Progenitor cell of endocrine pancreas (in vitro differentiated cells): ENCODE measurements at regions not wholly inside any gene's neighbourhood (a gene's known extent, or its start where the extent isn't known, plus 50 kb on each side); places are given as distances from the start of the nearest gene placed in this dataset.

Experiments
- DNase-seq: peaks from one replicate; pipeline ENCODE4 v3.0.0; 2021; ENCODE audit warnings: low spot score; ENCODE audit not compliant: unreplicated experiment
- H3K27ac Mint-ChIP-seq: 2 replicates; pipeline ENCODE4 v1.8.0; 2021; ENCODE audit warnings: mild to moderate bottlenecking, moderate library complexity, mixed read lengths
- H3K27me3 Mint-ChIP-seq: 2 replicates; pipeline ENCODE4 v1.8.0; 2021; ENCODE audit warnings: mixed read lengths
- H3K36me3 Mint-ChIP-seq: 2 replicates; pipeline ENCODE4 v1.8.0; 2022; ENCODE audit warnings: mixed read lengths; ENCODE audit not compliant: insufficient read depth
- H3K4me1 Mint-ChIP-seq: 2 replicates; pipeline ENCODE4 v1.8.0; 2021; ENCODE audit warnings: low read depth, mixed read lengths
- H3K4me3 Mint-ChIP-seq: 2 replicates; pipeline ENCODE4 v1.8.0; 2021; ENCODE audit warnings: low read depth, mild to moderate bottlenecking, moderate library complexity, mixed read lengths
- H3K9me3 Mint-ChIP-seq: 2 replicates; pipeline ENCODE4 v1.8.0; 2021; ENCODE audit warnings: low read depth, mixed read lengths
- TF ChIP-seq, protein P1 (sequence below): fragments of 200-600 bp; sonication (generic); IDR thresholded peaks from one replicate; pipeline ENCODE4 v1.5.0; 2021; ENCODE audit warnings: antibody characterized with exemption, mild to moderate bottlenecking; ENCODE audit not compliant: unreplicated experiment

DNA sequence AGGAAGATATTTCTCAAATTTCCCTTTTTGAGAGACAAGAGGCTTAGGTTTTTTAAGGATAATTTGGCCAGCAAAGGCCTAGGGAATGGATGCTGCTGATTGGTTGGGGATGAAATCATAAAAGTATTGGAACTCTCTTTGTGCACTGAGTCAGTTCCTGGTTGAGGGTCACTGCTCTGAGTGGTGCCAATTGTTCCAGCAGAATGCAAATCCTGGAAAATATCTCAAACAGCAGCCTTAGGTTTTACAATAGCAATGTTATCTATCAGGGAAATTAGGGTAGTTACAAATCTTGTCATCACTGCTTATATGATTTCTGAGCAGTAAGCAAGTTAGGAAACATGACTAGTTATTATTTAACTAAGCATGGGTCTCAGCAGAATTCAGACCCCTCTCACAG lies 96.2 kb downstream of the RAD51AP2 start:
- Mint-ChIP-seq H3K36me3 (no peaks in the 10 kb centered on the region), H3K27me3 (no peaks in the 10 kb centered on the region), H3K4me1 (peaks cover 7% of the 10 kb centered on the region), H3K4me3 (no peak overlapping the region), H3K9me3 (no peaks in the 10 kb centered on the region), H3K27ac (no peak overlapping the region)
- DNase-seq = no peak
- TF ChIP-seq, protein P1, sequence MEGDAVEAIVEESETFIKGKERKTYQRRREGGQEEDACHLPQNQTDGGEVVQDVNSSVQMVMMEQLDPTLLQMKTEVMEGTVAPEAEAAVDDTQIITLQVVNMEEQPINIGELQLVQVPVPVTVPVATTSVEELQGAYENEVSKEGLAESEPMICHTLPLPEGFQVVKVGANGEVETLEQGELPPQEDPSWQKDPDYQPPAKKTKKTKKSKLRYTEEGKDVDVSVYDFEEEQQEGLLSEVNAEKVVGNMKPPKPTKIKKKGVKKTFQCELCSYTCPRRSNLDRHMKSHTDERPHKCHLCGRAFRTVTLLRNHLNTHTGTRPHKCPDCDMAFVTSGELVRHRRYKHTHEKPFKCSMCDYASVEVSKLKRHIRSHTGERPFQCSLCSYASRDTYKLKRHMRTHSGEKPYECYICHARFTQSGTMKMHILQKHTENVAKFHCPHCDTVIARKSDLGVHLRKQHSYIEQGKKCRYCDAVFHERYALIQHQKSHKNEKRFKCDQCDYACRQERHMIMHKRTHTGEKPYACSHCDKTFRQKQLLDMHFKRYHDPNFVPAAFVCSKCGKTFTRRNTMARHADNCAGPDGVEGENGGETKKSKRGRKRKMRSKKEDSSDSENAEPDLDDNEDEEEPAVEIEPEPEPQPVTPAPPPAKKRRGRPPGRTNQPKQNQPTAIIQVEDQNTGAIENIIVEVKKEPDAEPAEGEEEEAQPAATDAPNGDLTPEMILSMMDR = no peak

DNA sequence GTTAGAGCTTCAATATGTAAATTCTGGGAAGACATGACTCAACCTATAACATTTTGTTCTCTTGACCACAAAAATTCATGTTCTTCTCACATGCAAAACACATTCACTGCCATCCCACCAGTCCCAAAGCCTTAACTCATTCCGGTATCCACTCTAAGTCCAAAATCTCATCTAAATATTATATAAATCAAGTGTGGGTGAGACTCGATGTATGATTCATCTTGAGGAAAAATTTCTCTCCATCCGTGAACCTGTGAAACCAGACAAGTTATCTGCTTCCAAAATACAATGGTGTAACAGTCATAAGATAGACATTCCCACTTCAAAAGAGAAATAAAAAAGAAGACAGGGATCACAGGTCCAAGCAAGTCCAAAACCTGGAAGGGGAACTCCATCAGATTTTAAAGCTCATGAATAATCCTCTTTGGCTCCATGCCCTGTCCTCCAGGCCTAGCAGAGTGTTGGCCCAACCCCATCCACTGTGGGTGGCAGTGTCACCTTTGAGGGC lies 101.3 kb downstream of the RAD51AP2 start:
- H3K27ac Mint-ChIP-seq = no peak overlapping the region
- no peaks in the 10 kb centered on the region for H3K36me3 Mint-ChIP-seq
- DNase-seq = no peak
- no peak overlapping the region for H3K4me3 Mint-ChIP-seq
- H3K4me1 Mint-ChIP-seq = peaks cover 2% of the 10 kb centered on the region
- no peaks in the 10 kb centered on the region for H3K27me3 Mint-ChIP-seq
- TF ChIP-seq, protein P1 = no peak
- no peaks in the 10 kb centered on the region for H3K9me3 Mint-ChIP-seq

DNA sequence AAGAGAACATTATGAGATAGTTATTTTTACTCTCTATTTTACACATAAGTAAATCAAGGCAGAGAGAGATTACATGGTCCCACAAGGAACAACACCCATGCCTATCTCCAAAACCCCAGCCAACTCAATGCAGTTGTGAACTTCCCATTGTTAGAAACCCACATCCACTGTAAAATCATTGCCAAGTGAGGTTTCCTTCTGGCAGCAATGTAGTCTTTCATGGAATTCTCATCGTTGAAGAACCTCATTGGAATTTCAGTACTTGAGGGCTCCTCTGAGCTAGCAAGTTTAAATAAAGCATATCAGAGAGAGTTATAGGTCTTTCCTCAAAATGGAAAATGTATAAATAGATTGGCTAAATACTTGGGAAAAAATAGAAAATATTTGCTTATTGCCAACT lies 105.2 kb downstream of the RAD51AP2 start:
- Mint-ChIP-seq H3K4me1 (peaks cover under 1% of the 10 kb centered on the region), H3K4me3 (no peak overlapping the region), H3K9me3 (peaks cover 28% of the 10 kb centered on the region), H3K36me3 (no peaks in the 10 kb centered on the region), H3K27ac (no peak overlapping the region), H3K27me3 (no peaks in the 10 kb centered on the region)
- DNase-seq = no peak
- TF ChIP-seq, protein P1 = no peak

DNA sequence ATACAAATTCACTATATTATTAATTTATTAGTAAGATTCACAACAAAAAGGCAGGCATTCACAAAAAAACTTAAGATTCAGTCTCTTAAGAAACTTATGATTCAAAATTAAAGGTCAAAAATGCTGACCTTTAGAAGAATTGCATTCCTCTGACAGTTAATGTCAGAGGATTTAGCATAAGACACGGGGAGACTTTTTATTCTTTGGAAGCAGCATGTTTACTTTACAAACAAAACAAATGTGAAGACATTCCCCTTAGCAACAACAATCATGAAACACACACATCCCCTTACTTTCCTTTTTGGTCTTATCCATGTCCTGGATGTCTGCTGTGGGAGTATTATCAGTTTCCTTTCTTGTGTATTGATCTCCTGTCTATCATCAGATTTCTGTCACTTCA lies 117.1 kb downstream of the RAD51AP2 start:
- H3K27me3 Mint-ChIP-seq = no peaks in the 10 kb centered on the region
- no peaks in the 10 kb centered on the region for H3K4me1 Mint-ChIP-seq
- H3K9me3 Mint-ChIP-seq = peaks cover 41% of the 10 kb centered on the region
- H3K36me3 Mint-ChIP-seq = peaks cover 3% of the 10 kb centered on the region
- TF ChIP-seq, protein P1 = no peak
- H3K27ac Mint-ChIP-seq = no peak overlapping the region
- H3K4me3 Mint-ChIP-seq = no peak overlapping the region
- no peak for DNase-seq

DNA sequence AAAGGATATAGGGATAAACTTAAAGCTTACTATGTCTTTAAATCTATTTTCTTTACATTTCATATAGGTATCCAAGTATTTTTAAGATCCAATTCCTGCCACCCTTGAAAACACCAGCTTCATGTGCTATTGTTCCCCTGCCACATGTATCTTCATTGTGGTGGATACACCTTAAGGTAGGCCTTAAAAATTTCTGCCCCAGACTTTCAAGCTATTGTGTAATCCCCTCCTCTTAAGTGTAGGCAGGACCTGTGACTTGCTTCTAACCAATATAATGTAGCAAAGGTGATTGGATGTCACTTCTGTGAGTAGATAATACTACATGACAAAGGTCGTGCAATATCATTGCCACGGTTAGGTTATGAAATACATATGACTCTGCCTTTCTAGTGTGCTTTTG lies 119.5 kb downstream of the RAD51AP2 start:
- no peak for DNase-seq
- Mint-ChIP-seq H3K36me3 (peaks cover 3% of the 10 kb centered on the region), H3K4me3 (no peak overlapping the region), H3K4me1 (no peaks in the 10 kb centered on the region), H3K9me3 (peaks cover 24% of the 10 kb centered on the region), H3K27me3 (no peaks in the 10 kb centered on the region), H3K27ac (no peak overlapping the region)
- TF ChIP-seq, protein P1 = no peak
